ENCODE measurements at regions not wholly inside any gene's neighbourhood (a gene's known extent, or its start where the extent isn't known, plus 50 kb on each side); places are given as distances from the start of the nearest gene placed in this dataset.

GRCh38 chr11:109658190-109658589 lies 236.2 kb downstream of the C11orf87 start:
- Histone ChIP-seq H4K20me1 (ENCODE audit: insufficient read depth, low read length) (no peaks in the 10 kb centered on the region), H3K9ac (ENCODE audit: low read length) (no peak overlapping the region), H3K79me2 (ENCODE audit: insufficient read depth, low read length) (no peaks in the 10 kb centered on the region), H3K36me3 (ENCODE audit: insufficient read depth, low read length) (no peaks in the 10 kb centered on the region), H3K4me1 (ENCODE audit: insufficient read depth, low read length) (no peaks in the 10 kb centered on the region), H3K9me3 (ENCODE audit: insufficient read depth, low read depth, low read length) (no peaks in the 10 kb centered on the region), H3K27me3 (ENCODE audit: insufficient read depth, low read length) (no peaks in the 10 kb centered on the region), H3K4me2 (ENCODE audit: low read length) (no peak overlapping the region), H2AFZ (ENCODE audit: low read depth, low read length) (no peak overlapping the region), H3K27ac (ENCODE audit: low read depth, low read length) (no peak overlapping the region), H3K4me3 (ENCODE audit: insufficient read depth, low read depth, low read length) (no peak overlapping the region)
- Mint-ChIP-seq H3K27me3 (ENCODE audit: low read depth, unreplicated experiment) (peaks cover 5% of the 10 kb centered on the region), H3K27ac (ENCODE audit: unreplicated experiment) (no peak overlapping the region), H3K4me3 (ENCODE audit: unreplicated experiment) (no peak overlapping the region), H3K9me3 (ENCODE audit: unreplicated experiment) (no peaks in the 10 kb centered on the region), H3K4me1 (ENCODE audit: low read depth, unreplicated experiment) (no peaks in the 10 kb centered on the region), H3K36me3 (ENCODE audit: low read depth, unreplicated experiment) (no peaks in the 10 kb centered on the region)
- FAIRE-seq (no peak), DNase-seq (ENCODE audit: low read depth) (no peak)
- no peak for TF ChIP-seq CTCF (IDR thresholded peaks at IDR 0.05; ENCODE audit: insufficient read depth, low read depth, low read length)
- no peak for TF ChIP-seq EZH2 (IDR thresholded peaks at IDR 0.05; ENCODE audit: insufficient read depth, low read length)

- Mint-ChIP-seq H3K4me1 (ENCODE audit: low read depth, unreplicated experiment) (no peaks in the 10 kb centered on the region), H3K9me3 (ENCODE audit: unreplicated experiment) (peaks cover 3% of the 10 kb centered on the region), H3K27me3 (ENCODE audit: low read depth, unreplicated experiment) (peaks cover 8% of the 10 kb centered on the region), H3K27ac (ENCODE audit: unreplicated experiment) (no peak overlapping the region), H3K36me3 (ENCODE audit: low read depth, unreplicated experiment) (no peaks in the 10 kb centered on the region), H3K4me3 (ENCODE audit: unreplicated experiment) (no peak overlapping the region)
- Histone ChIP-seq H3K27me3 (ENCODE audit: insufficient read depth, low read length) (no peaks in the 10 kb centered on the region), H3K36me3 (ENCODE audit: insufficient read depth, low read length) (no peaks in the 10 kb centered on the region), H3K4me1 (ENCODE audit: insufficient read depth, low read length) (no peaks in the 10 kb centered on the region), H3K27ac (ENCODE audit: low read depth, low read length) (no peak overlapping the region), H3K4me3 (ENCODE audit: insufficient read depth, low read depth, low read length) (no peak overlapping the region), H3K9ac (ENCODE audit: low read length) (no peak overlapping the region), H4K20me1 (ENCODE audit: insufficient read depth, low read length) (no peaks in the 10 kb centered on the region), H3K9me3 (ENCODE audit: insufficient read depth, low read depth, low read length) (no peaks in the 10 kb centered on the region), H3K4me2 (ENCODE audit: low read length) (no peak overlapping the region), H3K79me2 (ENCODE audit: insufficient read depth, low read length) (no peaks in the 10 kb centered on the region), H2AFZ (ENCODE audit: low read depth, low read length) (no peak overlapping the region)
- DNase-seq (ENCODE audit: low read depth) (no peak), FAIRE-seq (no peak)
- TF ChIP-seq EZH2 (IDR thresholded peaks at IDR 0.05; ENCODE audit: insufficient read depth, low read length) (no peak), CTCF (IDR thresholded peaks at IDR 0.05; ENCODE audit: insufficient read depth, low read depth, low read length) (no peak)
These were observed 245.7 kb downstream of the C11orf87 start for GRCh38 chr11:109667719-109668118.

- Histone ChIP-seq H3K4me3 (ENCODE audit: insufficient read depth, low read depth, low read length) (no peak overlapping the region), H3K27ac (ENCODE audit: low read depth, low read length) (no peak overlapping the region), H4K20me1 (ENCODE audit: insufficient read depth, low read length) (no peaks in the 10 kb centered on the region), H3K4me2 (ENCODE audit: low read length) (no peak overlapping the region), H3K9me3 (ENCODE audit: insufficient read depth, low read depth, low read length) (no peaks in the 10 kb centered on the region), H3K79me2 (ENCODE audit: insufficient read depth, low read length) (no peaks in the 10 kb centered on the region), H3K4me1 (ENCODE audit: insufficient read depth, low read length) (no peaks in the 10 kb centered on the region), H3K27me3 (ENCODE audit: insufficient read depth, low read length) (no peaks in the 10 kb centered on the region), H3K9ac (ENCODE audit: low read length) (no peak overlapping the region), H2AFZ (ENCODE audit: low read depth, low read length) (no peak overlapping the region), H3K36me3 (ENCODE audit: insufficient read depth, low read length) (no peaks in the 10 kb centered on the region)
- no peak overlapping the region for H3K4me3 Mint-ChIP-seq (ENCODE audit: unreplicated experiment)
- H3K4me1 Mint-ChIP-seq (ENCODE audit: low read depth, unreplicated experiment): no peaks in the 10 kb centered on the region
- H3K27me3 Mint-ChIP-seq (ENCODE audit: low read depth, unreplicated experiment): peaks cover 8% of the 10 kb centered on the region
- peaks cover 3% of the 10 kb centered on the region for H3K9me3 Mint-ChIP-seq (ENCODE audit: unreplicated experiment)
- DNase-seq (ENCODE audit: low read depth) (peak; percentile 14), FAIRE-seq (no peak)
- TF ChIP-seq EZH2 (IDR thresholded peaks at IDR 0.05; ENCODE audit: insufficient read depth, low read length) (no peak), CTCF (IDR thresholded peaks at IDR 0.05; ENCODE audit: insufficient read depth, low read depth, low read length) (no peak)
- no peaks in the 10 kb centered on the region for H3K36me3 Mint-ChIP-seq (ENCODE audit: low read depth, unreplicated experiment)
- H3K27ac Mint-ChIP-seq (ENCODE audit: unreplicated experiment): no peak overlapping the region
These were observed 247.1 kb downstream of the C11orf87 start for GRCh38 chr11:109668973-109669634.
